HepG2 (cell line): ENCODE measurements at regions not wholly inside any gene's neighbourhood (a gene's known extent, or its start where the extent isn't known, plus 50 kb on each side); places are given as distances from the start of the nearest gene placed in this dataset.

Experiments used
- CBX5 ChIP-seq: sonication (generic); formaldehyde crosslinking; IDR thresholded peaks from 2 replicates; pipeline ENCODE4 v1.4.0; 2020; ENCODE audit warnings: missing genetic modification reagents, borderline replicate concordance
- CTCF ChIP-seq: sonication (generic); formaldehyde crosslinking; IDR thresholded peaks from 2 replicates; pipeline ENCODE4 v1.5.0; 2020; ENCODE audit warnings: mild to moderate bottlenecking, missing genetic modification reagents, moderate library complexity
- ELF4 ChIP-seq: sonication (generic); formaldehyde crosslinking; IDR thresholded peaks from 2 replicates; pipeline ENCODE4 v1.5.0; 2020; ENCODE audit warnings: missing genetic modification reagents, mild to moderate bottlenecking, moderate library complexity, borderline replicate concordance
- EZH2 ChIP-seq: conservative IDR thresholded peaks from 2 replicates; pipeline ENCODE4 v1.6.1; 2012; ENCODE audit warnings: mild to moderate bottlenecking, low read depth, low read length, moderate library complexity
- FOSL2 ChIP-seq: sonication (generic); formaldehyde crosslinking; IDR thresholded peaks from 2 replicates; pipeline ENCODE4 v1.4.0; 2020; ENCODE audit warnings: missing genetic modification reagents
- HNRNPUL1 ChIP-seq: fragments of 200-400 bp; formaldehyde crosslinking; IDR thresholded peaks from 2 replicates; pipeline ENCODE4 v1.6.1; 2017; ENCODE audit warnings: low read depth, mild to moderate bottlenecking, low read length, moderate library complexity
- MTA3 ChIP-seq: sonication (generic); formaldehyde crosslinking; IDR thresholded peaks from 2 replicates; pipeline ENCODE4 v1.4.0; 2020; ENCODE audit warnings: missing genetic modification reagents
- NFE2 ChIP-seq: sonication (generic); formaldehyde crosslinking; IDR thresholded peaks from 2 replicates; pipeline ENCODE4 v1.4.0; 2020; ENCODE audit warnings: missing genetic modification reagents
- NFIC ChIP-seq: IDR thresholded peaks from 2 replicates; pipeline ENCODE4 v1.6.1; 2012; ENCODE audit warnings: mild to moderate bottlenecking, low read length, inconsistent platforms
- POLR2A ChIP-seq, 2 experiments: IDR thresholded peaks; 2 replicates each; pipeline ENCODE4 v1.6.1; 2011; ENCODE audit warnings: low read depth in 2 of 2, low read length in 2 of 2, mild to moderate bottlenecking in 1 of 2, moderate library complexity in 1 of 2; ENCODE audit not compliant: insufficient read depth in 1 of 2
- RFX3 ChIP-seq: IDR thresholded peaks from 2 replicates; pipeline ENCODE4 v1.6.1; 2016; ENCODE audit warnings: missing biosample characterization, missing genetic modification reagents
- ZBTB7A ChIP-seq: sonication (generic); formaldehyde crosslinking; IDR thresholded peaks from 2 replicates; pipeline ENCODE4 v1.8.0; 2022; ENCODE audit warnings: mild to moderate bottlenecking, missing genetic modification reagents
- ZNF20 ChIP-seq: sonication (generic); formaldehyde crosslinking; IDR thresholded peaks from 2 replicates; pipeline ENCODE4 v1.4.0; 2020; ENCODE audit warnings: mild to moderate bottlenecking, moderate library complexity, missing genetic modification reagents
- ZNF589 ChIP-seq: sonication (generic); formaldehyde crosslinking; conservative IDR thresholded peaks from 2 replicates; pipeline ENCODE4 v1.8.0; 2022; ENCODE audit warnings: mild to moderate bottlenecking, moderate library complexity, missing genetic modification reagents

GRCh38 chr2:240209493-240209892 is 69.0 kb upstream of the OTOS start:
- TF ChIP-seq RFX3 (CRISPR knock-in tag) (no peak), CTCF (CRISPR knock-in tag) (no peak), FOSL2 (no peak), ZBTB7A (CRISPR knock-in tag) (no peak), ELF4 (CRISPR knock-in tag) (no peak), NFIC (no peak), NFE2 (CRISPR knock-in tag) (no peak), POLR2A (IDR thresholded peaks at IDR 0.05; ENCODE audit: insufficient read depth in 1 of 2, low read depth in 2 of 2, low read length in 2 of 2) (no peak), CBX5 (no peak), HNRNPUL1 (no peak), EZH2 (no peak), MTA3 (CRISPR knock-in tag) (no peak), ZNF589 (CRISPR knock-in tag) (no peak), ZNF20 (CRISPR knock-in tag) (no peak)
